ENCODE measurements at regions not wholly inside any gene's neighbourhood (a gene's known extent, or its start where the extent isn't known, plus 50 kb on each side); places are given as distances from the start of the nearest gene placed in this dataset.

GRCh38 chr10:10831085-10831484 is 186.6 kb upstream of the CELF2 start:
- no peaks in the 10 kb centered on the region for H3K4me1 ChIP-seq
- Mint-ChIP-seq H3K9me3 (no peaks in the 10 kb centered on the region), H3K27ac (no peak overlapping the region), H3K4me1 (no peaks in the 10 kb centered on the region), H3K27me3 (ENCODE audit: insufficient read depth, low read depth) (no peaks in the 10 kb centered on the region), H3K36me3 (no peaks in the 10 kb centered on the region), H3K4me3 (no peak overlapping the region)
- no peak overlapping the region for H2AFZ ChIP-seq (replicated peaks)
- no peak overlapping the region for H3K9ac ChIP-seq
- H3K27ac ChIP-seq, result no peak overlapping the region
- DNase-seq (ENCODE audit: low spot score), result no peak
- H3K27me3 ChIP-seq, result no peaks in the 10 kb centered on the region
- no peaks in the 10 kb centered on the region for H4K20me1 ChIP-seq (ENCODE audit: low read depth)
- TF ChIP-seq EZH2phosphoT487 (IDR thresholded peaks at IDR 0.05) (no peak), EZH2 (IDR thresholded peaks at IDR 0.05) (no peak), CTCF (IDR thresholded peaks at IDR 0.05) (no peak)
- H3K79me2 ChIP-seq (ENCODE audit: low read depth), result no peaks in the 10 kb centered on the region
- no peaks in the 10 kb centered on the region for H3K9me3 ChIP-seq (ENCODE audit: low read depth)
- H3K4me2 ChIP-seq, result no peak overlapping the region
- no peaks in the 10 kb centered on the region for H3F3A ChIP-seq (ENCODE audit: low read depth)
- H3K4me3 ChIP-seq, result no peak overlapping the region
- no peaks in the 10 kb centered on the region for H3K36me3 ChIP-seq

DNA sequence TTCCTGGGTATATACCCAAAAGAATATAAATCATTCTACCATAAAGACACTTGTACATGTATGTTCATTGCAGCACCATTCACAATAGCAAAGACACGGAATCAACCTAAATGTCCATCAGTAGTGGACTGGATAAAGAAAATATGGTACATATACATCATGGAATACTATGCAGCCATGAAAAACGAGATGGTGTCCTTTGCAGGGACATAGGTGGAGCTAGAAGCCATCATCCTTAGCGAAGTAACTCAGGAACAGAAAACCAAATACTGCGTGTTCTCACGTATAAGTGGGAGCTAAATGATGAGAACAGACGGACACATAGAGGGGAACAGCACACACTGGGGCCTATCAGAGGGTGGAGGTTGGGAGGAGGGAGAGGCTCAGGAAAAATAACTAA is 183.7 kb upstream of the CELF2 start:
- Histone ChIP-seq H3K4me1 (no peaks in the 10 kb centered on the region), H3F3A (ENCODE audit: low read depth) (no peaks in the 10 kb centered on the region), H3K79me2 (ENCODE audit: low read depth) (no peaks in the 10 kb centered on the region), H2AFZ (replicated peaks) (no peak overlapping the region), H4K20me1 (ENCODE audit: low read depth) (no peaks in the 10 kb centered on the region), H3K4me3 (no peak overlapping the region), H3K27me3 (no peaks in the 10 kb centered on the region), H3K36me3 (no peaks in the 10 kb centered on the region), H3K4me2 (no peak overlapping the region), H3K9ac (no peak overlapping the region), H3K9me3 (ENCODE audit: low read depth) (no peaks in the 10 kb centered on the region), H3K27ac (no peak overlapping the region)
- no peak for TF ChIP-seq EZH2 (IDR thresholded peaks at IDR 0.05)
- TF ChIP-seq CTCF (IDR thresholded peaks at IDR 0.05), result no peak
- TF ChIP-seq EZH2phosphoT487 (IDR thresholded peaks at IDR 0.05), result no peak
- Mint-ChIP-seq H3K27ac (no peak overlapping the region), H3K36me3 (no peaks in the 10 kb centered on the region), H3K4me3 (no peak overlapping the region), H3K4me1 (no peaks in the 10 kb centered on the region), H3K9me3 (peaks cover 11% of the 10 kb centered on the region), H3K27me3 (ENCODE audit: insufficient read depth, low read depth) (no peaks in the 10 kb centered on the region)
- DNase-seq (ENCODE audit: low spot score), result no peak

DNA sequence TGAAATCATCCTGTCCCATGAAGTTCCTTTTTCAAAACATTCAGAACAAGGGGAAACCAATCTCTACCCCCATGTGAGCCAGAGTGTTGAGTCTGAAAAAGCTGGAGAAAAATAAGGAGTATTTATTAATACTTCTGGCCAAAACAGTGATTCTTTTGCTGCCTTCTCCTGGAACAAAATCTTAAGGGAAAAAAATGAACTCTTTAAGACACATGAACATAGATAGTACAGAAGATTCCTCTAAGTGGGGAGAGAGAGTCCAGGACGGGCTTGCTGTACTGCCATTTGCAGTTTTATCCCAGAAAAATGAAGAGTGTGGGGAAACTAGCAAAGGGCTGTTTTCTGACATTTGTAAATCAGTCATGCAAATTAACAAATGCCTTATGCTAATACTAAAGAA is 173.4 kb upstream of the CELF2 start:
- H3K36me3 Mint-ChIP-seq, result no peaks in the 10 kb centered on the region
- no peak overlapping the region for H3K4me3 Mint-ChIP-seq
- Histone ChIP-seq H3K4me1 (peaks cover 14% of the 10 kb centered on the region), H3K79me2 (ENCODE audit: low read depth) (no peaks in the 10 kb centered on the region), H3K9ac (no peak overlapping the region), H3K27me3 (no peaks in the 10 kb centered on the region), H3K4me2 (no peak overlapping the region), H3F3A (ENCODE audit: low read depth) (no peaks in the 10 kb centered on the region), H3K27ac (no peak overlapping the region), H3K4me3 (no peak overlapping the region), H2AFZ (replicated peaks) (peak overlapping the region; percentile 46), H4K20me1 (ENCODE audit: low read depth) (no peaks in the 10 kb centered on the region), H3K9me3 (ENCODE audit: low read depth) (no peaks in the 10 kb centered on the region), H3K36me3 (no peaks in the 10 kb centered on the region)
- DNase-seq (ENCODE audit: low spot score), result no peak
- TF ChIP-seq EZH2 (IDR thresholded peaks at IDR 0.05) (no peak), CTCF (IDR thresholded peaks at IDR 0.05) (no peak), EZH2phosphoT487 (IDR thresholded peaks at IDR 0.05) (no peak)
- H3K4me1 Mint-ChIP-seq, result peaks cover 24% of the 10 kb centered on the region
- peaks cover 14% of the 10 kb centered on the region for H3K9me3 Mint-ChIP-seq
- H3K27ac Mint-ChIP-seq, result no peak overlapping the region
- no peaks in the 10 kb centered on the region for H3K27me3 Mint-ChIP-seq (ENCODE audit: insufficient read depth, low read depth)

DNA sequence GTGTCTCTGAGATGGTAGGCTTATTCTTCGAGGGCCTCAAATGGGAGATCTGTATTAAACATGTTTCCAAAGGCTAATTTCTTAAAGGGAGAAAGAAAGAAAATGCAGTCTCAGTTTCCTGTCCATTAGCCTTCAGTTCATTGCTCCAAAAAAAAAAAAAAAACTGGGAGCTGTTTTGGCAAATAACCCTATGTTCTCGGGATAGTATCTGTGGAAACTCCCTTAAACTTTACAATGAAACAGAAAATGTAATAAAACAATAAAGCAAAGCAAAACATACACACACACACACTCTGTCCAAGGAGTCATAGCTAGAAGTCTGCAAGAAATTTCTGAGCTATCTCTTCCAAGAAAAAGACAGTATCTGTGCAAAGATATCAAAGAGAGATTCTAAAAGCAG is 172.5 kb upstream of the CELF2 start:
- H3K79me2 ChIP-seq (ENCODE audit: low read depth), result no peaks in the 10 kb centered on the region
- H3K4me1 Mint-ChIP-seq, result peaks cover 24% of the 10 kb centered on the region
- no peak overlapping the region for H3K4me3 Mint-ChIP-seq
- no peak for DNase-seq (ENCODE audit: low spot score)
- H3K27ac ChIP-seq, result no peak overlapping the region
- no peaks in the 10 kb centered on the region for H3K9me3 ChIP-seq (ENCODE audit: low read depth)
- H3K36me3 Mint-ChIP-seq, result peaks cover under 1% of the 10 kb centered on the region
- H3K27me3 Mint-ChIP-seq (ENCODE audit: insufficient read depth, low read depth), result no peaks in the 10 kb centered on the region
- no peak overlapping the region for H2AFZ ChIP-seq (replicated peaks)
- no peak overlapping the region for H3K9ac ChIP-seq
- H4K20me1 ChIP-seq (ENCODE audit: low read depth), result no peaks in the 10 kb centered on the region
- no peaks in the 10 kb centered on the region for H3K27me3 ChIP-seq
- H3K27ac Mint-ChIP-seq, result no peak overlapping the region
- no peak overlapping the region for H3K4me3 ChIP-seq
- H3K4me2 ChIP-seq, result no peak overlapping the region
- no peaks in the 10 kb centered on the region for H3K36me3 ChIP-seq
- peaks cover 7% of the 10 kb centered on the region for H3K9me3 Mint-ChIP-seq
- no peaks in the 10 kb centered on the region for H3F3A ChIP-seq (ENCODE audit: low read depth)
- H3K4me1 ChIP-seq, result peaks cover 14% of the 10 kb centered on the region
- TF ChIP-seq EZH2phosphoT487 (IDR thresholded peaks at IDR 0.05) (no peak), CTCF (IDR thresholded peaks at IDR 0.05) (no peak), EZH2 (IDR thresholded peaks at IDR 0.05) (no peak)

All from neural progenitor cell (in vitro differentiated cells).